NCI-H187 (cell line): ENCODE measurements at regions not wholly inside any gene's neighbourhood (a gene's known extent, or its start where the extent isn't known, plus 50 kb on each side); places are given as distances from the start of the nearest gene placed in this dataset.
"Not testable (repeated sequence)": the region's sequence is repeated elsewhere in the genome, so short reads cannot be mapped to it uniquely, and the experiment has no call there.

Experiments
- DNase-seq, 2 experiments: peaks; one replicate each; lab custom pipeline; 2025; lab: John Stamatoyannopoulos, UW

GRCh38 chr20:52049001-52049731, 142.4 kb downstream of the ZFP64 start:
- DNase-seq: no peak

DNA sequence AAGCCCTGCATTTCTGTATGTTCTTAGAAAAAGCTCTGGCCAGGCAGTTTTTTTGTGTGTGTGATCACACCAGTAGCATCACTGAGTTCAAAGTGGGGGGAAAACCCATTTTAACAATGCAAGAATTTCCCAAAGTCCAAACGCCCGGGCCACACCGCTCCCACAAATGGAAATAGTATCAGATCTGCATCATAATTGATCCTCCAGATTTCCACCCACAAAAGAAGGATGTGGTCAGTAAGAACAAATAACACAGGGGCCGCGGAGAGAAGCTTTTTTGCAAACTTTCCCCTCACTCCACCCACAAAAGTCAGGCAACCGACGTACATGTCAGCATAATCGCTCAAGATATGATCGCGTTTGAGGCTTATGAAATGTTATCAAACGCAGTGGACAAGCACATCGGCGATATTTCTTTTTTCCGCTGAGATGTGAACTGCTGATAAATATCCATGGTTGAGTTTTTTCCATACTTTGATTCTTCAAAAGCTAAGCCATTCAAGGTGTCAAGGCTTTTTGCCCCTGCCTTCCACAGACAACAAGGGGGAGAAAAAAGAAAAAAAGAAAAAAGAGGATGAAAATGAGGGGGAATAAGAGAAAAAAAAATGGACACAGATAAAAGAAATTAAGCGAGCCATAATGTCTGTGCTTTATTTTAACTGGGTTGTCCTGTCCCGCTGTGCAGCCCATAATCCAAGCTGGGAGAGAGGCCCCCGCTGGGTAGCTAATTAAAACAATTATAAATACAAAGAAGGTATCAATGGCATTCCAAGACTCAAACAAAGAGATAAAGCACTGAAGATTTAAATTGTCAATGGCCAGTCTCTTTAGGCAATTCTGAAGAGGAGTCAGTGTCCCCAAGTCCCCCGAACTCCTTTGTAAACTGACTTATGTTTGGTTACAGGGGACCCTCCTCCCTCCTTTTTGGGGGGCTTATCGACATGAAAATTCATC, 143.5 kb downstream of the ZFP64 start:
- DNase-seq: no peak

DNA sequence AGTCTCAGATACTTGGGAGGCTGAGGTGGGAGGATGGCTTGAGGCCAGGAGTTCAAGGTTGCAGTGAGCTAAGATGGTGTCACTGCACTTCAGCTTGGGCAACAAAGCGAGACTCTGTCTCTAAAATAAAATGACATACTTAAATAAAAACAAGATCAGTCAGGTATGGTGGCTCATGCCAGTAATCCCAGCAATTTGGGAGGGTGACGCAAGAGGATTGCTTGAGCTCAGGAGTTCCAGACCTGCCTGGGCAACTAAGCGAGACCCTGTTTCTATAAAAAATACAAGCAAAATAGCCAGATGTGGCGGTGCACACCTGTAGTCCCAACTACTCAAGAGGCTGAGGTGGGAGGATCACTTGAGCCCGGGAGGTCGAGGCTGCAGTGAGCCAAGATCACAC, 149.6 kb downstream of the ZFP64 start:
- no peak for DNase-seq

GRCh38 chr20:52039790-52040189, 151.8 kb downstream of the ZFP64 start:
- DNase-seq: no peak

DNA sequence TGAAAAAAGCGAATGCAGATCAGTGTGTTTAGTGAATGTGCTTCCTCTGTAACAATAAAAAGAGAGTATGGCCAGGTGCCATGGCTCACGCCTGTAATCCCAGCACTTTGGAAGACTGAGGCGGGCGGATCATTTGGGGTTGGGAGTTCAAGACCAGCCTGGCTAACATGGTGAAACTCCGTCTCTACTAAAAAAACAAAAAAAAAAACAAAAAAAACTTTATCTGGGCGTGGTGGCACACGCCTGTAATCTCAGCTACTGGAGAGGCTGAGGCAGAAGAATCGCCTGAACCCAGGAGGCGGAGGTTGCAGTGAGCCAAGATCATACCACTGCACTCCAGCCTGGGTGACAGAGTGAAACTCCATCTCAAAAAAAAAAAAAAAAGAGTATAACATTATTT, 152.9 kb downstream of the ZFP64 start:
- not testable (repeated sequence) for DNase-seq

GRCh38 chr20:52037370-52037769, 154.2 kb downstream of the ZFP64 start:
- DNase-seq: no peak

DNA sequence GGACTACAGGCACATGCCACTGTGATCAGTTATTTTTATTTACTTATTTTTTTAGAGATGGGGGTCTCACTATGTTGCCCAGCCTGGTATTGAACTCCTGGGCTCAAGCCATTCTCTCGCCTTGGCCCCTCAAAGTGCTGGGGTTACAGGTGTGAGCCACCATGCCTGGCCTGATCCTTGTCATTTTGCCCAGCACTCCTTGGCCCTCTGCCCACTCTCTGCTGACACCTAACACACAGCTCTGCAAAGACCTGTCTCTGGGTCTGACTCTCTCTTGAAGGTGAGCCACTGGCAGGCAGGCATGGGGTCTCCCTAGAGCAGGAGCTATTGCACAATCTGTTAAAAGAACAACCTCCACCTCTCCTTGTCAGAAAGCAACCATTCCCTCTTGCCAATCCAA, 155.6 kb downstream of the ZFP64 start:
- no peak for DNase-seq

DNA sequence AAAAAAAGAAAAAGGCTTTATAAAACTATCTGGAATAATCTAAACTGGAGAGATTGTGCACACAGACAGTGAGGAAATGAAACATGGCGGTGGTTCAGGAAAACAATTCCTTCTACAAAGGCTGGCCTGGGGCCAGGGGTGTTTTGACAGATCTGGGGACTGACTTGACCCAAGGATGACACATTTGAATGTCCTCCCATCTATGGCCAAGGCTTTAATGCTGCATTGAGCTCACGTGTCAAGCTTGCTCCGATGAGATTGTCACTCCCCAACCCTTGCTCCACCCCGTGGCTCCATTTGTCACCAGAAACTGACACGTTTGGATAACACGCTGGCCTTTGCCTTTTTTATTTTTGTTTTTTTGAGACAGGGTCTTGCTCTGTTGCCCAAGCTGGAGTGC, 156.1 kb downstream of the ZFP64 start:
- no peak for DNase-seq

- DNase-seq: no peak
Measured at GRCh38 chr20:52034581-52034980, 157.0 kb downstream of the ZFP64 start.

- DNase-seq: no peak
Measured at GRCh38 chr20:52033313-52033712, 158.3 kb downstream of the ZFP64 start.

DNA sequence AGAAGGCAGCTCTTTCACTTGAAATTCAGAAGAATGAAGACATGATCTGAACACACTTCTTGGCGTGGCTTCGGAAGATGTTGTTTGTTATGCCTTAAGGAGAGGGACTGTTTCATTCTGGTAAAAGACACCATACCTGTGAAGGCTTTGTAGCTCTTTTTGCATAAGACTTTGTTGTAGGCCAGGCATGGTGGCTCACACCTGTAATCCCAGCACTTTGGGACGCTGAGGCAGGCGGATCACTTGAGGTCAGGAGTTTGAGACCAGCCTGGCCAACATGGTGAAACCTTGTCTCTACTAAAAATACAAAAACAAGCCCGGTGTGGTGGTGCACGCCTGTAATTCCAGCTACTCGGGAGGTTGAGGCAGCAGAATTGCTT, 159.3 kb downstream of the ZFP64 start:
- DNase-seq: not testable (repeated sequence)

- DNase-seq: no peak
Measured at GRCh38 chr20:52031563-52032303, 159.8 kb downstream of the ZFP64 start.

DNA sequence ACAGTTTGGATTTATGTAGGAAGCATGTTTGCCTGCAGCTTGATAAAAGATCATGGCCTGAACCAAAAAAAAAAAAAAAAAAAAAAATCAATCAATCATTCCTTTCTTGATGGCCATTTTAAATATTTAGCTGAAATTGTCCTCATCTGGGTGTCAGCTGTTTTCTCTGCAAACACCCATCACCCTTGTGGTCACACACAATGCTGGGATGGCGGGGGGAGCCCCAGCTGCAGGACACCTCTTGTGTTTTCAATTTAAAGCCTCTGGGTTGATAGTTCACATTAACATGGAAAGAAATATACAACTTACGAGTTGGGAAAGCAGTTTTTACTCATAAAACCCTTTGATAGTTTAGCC, 160.4 kb downstream of the ZFP64 start:
- no peak for DNase-seq

- DNase-seq: not testable (repeated sequence)
Measured at GRCh38 chr20:52029129-52029528, 162.4 kb downstream of the ZFP64 start.

DNA sequence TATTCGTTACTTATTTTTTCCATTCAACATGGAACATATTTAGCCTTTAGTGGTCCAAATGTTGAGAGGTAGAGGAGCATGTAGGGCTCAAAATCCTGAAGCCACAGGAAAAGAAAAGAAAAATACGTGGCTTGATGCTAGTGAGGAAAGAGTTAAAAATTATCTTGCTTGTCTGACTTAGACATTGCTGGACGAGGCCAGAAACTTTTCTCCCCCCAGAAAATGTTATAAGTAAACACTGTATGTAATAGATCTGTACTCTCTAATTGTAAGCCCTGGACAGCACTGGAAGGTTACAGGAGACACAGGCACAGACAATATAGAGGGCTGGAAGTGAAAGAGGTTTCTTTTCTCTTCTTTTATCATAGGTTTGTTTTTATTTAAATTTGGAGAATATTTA, 165.6 kb downstream of the ZFP64 start:
- DNase-seq: no peak

DNA sequence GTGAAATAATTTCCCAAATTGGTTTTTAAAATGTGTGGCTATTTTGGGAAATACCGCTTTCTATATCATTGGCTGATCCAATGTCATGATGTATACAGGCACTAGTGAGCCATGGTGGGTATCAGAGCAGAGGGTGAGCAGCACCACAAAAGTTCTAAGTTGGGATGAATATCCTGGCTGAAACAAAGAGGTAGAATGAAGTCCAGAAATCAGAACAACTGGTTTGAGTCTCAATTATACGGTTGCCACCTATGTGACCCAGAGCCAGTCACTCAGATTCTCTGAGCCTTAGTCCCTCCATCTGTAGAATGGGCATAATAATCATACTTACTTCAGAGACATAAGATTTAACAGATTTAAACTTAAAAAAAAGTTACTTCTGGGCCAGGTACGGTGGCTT, 172.3 kb downstream of the ZFP64 start:
- no peak for DNase-seq

DNA sequence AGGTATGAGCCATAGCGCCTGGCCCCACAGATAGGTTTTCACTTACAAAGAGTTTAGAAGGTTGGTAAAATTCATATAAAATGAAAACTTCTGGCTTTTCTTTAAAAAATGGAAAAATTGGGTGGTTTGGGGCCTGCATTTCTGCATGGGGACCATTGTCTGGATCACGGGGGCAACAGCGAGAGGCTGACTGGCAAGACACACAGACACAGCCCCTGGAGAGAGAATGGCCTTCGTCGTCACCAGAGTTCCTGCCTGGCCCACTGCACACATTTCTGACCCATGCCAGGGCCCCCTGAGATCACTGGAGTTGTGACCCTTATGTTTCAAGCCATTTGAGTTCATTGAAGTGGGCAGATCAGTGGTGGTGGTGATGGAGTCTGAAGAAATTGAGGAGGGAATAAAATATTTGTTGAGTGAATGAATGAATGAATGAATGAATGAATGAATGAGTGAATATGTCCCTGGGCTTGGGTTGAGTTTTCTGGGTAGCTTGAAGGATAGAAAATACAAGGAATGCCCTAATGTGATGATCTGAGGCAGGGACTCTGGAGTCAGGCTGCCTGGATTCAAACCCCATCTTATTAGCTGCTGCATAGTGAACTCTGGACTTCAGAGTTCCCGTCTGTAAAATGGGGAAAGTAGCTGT, 173.8 kb downstream of the ZFP64 start:
- no peak for DNase-seq

DNA sequence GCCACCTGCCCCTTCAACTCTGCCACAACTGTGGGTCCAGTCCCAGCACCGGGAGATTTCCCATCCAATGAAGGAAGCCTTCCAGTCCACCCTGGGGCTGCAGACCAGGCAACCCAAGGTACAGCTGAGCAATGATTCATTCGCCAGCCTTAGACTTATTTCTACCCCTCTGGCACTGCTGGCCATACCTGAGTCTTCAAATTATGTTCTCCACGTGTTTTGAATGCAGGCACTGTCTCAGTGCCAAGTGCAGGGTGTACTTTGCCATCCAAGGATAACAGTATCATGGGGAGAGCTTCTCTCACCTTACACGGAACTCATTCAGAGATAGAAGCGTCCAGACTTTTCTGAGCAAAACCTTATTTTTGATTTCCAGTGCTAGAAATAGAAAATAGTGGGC, 175.6 kb downstream of the ZFP64 start:
- no peak for DNase-seq

- DNase-seq: no peak
Measured at GRCh38 chr20:52015155-52015554, 176.4 kb downstream of the ZFP64 start.

DNA sequence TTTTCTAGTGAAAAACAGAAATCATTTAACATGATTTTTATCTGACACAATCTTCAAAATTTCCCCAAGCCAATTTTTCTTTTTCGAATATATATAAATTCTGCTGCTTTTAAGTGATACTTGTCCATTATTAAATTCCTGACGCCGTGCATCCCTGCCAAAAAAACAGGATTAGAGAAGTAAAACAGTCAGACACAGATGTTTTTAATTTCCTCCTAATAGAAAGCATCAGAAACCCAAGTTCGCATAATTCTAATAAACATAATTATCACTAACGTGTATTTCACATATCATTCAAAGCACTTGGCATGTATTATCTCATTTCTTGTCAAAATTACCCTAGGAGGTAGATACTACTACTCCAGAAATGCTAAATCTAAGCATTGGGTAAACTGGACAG, 179.5 kb downstream of the ZFP64 start:
- no peak for DNase-seq

DNA sequence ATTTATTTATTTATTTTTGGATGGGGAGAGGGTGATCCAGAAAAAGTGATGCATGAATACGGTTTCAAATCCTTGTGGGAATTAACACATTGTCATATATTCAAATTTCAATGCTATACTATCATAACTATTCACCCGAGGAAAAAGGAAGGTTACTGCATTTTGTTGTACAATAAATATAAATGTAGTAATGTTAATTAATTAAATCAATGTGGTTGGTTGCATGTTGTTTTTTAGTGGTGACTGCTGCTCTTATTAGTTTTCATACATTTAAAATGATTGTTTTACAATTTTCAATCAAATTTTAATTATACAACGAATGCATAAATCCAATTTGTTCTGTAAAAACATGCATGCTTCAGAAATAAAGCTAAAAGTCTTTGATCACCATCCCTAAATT, 180.5 kb downstream of the ZFP64 start:
- no peak for DNase-seq

GRCh38 chr20:52010541-52010940, 181.0 kb downstream of the ZFP64 start:
- no peak for DNase-seq
